NCI-H1092 treated with DMSO at 0.1 percent for 48 hours (cell line): ENCODE measurements at regions not wholly inside any gene's neighbourhood (a gene's known extent, or its start where the extent isn't known, plus 50 kb on each side); places are given as distances from the start of the nearest gene placed in this dataset.
"Not testable (repeated sequence)": the region's sequence is repeated elsewhere in the genome, so short reads cannot be mapped to it uniquely, and the experiment has no call there.

ENCODE experiments used
- DNase-seq: peaks from one replicate; lab custom pipeline; 2025; lab: John Stamatoyannopoulos, UW

DNA sequence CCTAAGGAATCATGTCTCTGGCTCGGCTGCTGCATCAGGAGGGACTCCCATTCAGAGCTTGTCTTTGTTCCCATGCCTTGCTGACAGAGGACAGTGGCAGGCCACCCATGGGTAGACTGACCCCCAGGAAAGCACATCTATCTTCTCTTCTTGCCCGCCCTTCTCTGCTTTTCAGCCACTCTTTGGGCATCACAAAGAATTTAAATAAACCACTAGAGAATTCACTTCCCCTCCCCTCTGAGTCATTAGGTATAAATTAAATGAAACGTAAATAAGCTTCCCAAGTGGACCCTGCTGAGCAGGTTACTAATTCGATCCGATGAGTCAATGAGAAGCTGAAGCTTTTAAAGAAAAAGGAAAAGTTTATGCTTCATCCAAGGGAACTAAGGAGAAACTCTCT is 97.0 kb downstream of the DRD1 start:
- no peak for DNase-seq

DNA sequence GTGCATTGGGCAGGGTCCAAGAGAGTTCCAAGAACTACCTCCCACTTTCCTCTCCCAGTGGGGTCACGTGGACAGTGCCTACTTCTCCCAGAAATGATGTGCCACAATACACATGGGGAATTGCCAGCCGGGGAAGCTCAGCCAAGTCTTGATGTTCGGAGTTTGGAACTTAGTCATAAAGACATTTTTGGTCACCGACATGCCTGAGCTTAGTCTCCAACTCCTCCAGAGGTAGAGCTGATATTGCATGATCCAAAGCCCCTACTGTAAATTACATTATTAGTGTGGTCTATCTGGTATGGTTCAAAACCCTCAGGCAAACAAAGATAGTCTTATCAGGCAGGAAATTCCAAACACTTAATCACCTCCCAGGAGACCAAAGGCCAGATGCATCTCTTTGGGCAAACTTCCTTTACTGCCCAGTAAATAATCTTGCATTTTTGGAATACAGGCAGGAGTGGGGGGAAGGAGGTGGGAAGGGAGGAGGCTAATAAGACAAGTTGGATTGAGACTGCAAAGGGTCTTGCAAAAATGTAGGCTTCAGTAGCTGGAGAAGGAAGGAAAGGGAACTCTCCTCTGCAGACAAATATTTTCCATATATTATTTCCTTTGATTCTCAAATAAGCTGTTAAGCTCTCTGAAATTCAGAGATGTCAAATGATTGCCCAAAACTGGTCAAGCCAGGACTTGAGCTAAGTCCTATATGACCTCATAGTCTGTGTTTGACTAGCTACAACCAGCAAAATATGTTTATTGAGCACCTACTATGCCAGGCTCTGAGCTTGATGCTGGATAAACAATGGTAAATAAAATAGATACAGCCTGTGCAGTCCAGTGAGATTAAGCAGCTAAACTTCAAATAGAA is 99.4 kb downstream of the DRD1 start:
- DNase-seq: no peak

DNA sequence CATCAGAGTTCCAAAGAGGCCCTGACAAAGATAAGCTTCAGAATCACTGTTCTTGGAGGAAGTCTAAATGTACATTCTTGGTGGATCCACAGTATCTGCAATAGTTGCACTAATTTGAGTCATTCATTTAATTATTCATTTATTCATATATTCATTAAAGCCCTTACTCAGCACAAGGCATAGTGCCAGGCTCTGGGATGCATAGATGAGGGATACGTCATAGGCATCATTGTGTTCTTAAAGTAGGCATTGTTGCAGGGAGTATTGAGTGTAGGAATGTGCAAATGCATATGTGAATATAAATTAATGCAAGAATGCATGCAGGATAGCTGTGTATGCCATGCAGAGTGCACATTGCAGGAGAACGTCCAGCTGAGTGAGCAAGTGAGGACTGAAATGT is 100.7 kb downstream of the DRD1 start:
- no peak for DNase-seq

GRCh38 chr5:175340180-175340579 is 103.8 kb downstream of the DRD1 start:
- DNase-seq: no peak

DNA sequence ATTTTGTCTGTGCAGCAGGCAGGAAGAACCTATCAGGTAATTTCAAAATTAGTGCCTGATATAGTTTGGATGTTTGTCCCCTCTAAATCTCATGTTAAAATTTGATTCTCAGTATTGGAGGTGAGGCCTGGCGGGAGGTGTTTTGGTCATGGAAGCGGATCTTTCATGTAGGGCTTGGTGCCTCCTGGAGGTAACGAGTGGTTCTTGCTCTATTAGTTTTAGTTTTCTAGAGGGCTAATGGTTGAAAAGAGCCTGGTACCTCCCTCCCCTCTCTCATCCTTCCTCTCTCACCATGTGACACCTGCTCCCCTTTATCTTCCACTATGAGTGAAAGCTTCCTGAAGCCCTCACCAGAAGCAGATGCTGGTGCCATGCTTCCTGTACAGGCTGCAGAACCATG is 106.3 kb downstream of the DRD1 start:
- DNase-seq: no peak

GRCh38 chr5:175336781-175337180 is 107.2 kb downstream of the DRD1 start:
- peak; percentile 28 for DNase-seq

DNA sequence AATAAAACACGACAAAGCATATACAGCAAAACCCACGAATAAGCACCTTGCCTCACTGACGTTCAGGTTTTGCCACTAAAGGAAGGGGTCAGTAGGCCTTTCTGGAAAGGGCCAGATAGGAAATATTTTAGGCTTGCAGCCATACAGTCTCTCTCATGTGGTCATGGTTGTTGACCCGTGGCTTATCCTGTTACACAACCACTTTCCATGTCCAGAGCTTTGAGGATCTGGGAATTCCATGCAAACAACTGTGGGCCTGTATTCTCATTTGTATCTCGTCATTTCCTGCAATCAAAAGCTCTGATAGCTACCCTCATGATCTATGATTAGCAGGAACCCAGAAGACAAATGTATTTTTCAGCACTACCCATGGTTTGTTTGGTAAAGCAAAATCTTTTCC is 108.3 kb downstream of the DRD1 start:
- DNase-seq: no peak

- not testable (repeated sequence) for DNase-seq
These were observed 112.6 kb downstream of the DRD1 start for GRCh38 chr5:175331173-175332036.

GRCh38 chr5:175329976-175330375 is 114.0 kb downstream of the DRD1 start:
- DNase-seq: no peak

- DNase-seq: no peak
These were observed 115.3 kb downstream of the DRD1 start for GRCh38 chr5:175328687-175329086.

- DNase-seq: no peak
These were observed 115.8 kb downstream of the DRD1 start for GRCh38 chr5:175328176-175328575.

- DNase-seq: no peak
These were observed 118.3 kb downstream of the DRD1 start for GRCh38 chr5:175325681-175326080.

DNA sequence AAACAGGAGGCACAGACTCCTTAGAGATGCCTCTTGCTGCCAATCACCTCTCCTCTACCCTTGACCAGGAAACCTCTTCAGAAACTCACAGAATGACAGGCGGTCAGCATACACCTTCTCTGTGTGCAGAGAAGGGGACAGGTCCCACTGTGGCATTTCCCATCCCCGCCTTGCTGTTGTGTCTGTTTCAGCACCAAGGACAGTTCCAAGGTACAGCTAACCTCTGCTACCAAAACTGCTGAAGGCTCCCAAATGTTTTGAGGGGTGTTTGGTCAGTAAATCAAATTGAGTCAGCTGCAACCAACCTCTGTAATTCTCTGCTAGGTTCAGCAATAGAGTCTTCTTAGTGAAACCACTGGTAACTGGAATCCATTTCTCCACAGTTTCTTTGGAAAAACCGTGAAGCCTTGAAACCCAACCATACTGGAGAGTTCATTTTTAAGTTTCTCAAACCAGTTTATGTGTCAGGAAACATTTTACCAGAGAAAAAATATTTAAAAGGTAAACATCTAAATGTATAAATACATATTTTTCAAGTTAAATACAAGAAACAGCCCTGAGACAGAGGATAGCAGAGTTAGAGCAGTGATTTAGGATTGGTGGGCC is 122.0 kb downstream of the DRD1 start:
- DNase-seq: no peak

- no peak for DNase-seq
These were observed 124.8 kb downstream of the DRD1 start for GRCh38 chr5:175319199-175319598.

DNA sequence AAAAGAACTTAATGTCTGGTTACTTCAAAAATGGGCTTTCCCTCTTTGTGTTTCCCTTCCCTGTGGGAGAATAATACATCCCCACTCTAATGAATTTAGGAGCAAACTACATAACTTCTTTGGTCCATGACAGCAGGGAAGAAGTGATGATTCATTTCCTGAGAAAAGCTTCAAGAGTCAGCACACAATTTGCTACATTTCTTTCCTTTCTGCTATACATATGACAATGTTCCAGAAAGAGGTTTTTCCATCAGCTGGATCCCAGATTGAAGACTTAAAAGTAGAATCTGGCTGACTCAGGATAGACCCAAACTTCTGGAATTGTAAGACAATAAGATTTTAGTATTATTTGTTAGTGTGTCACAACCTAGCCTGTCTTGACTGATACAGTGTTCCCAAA is 126.1 kb downstream of the DRD1 start:
- no peak for DNase-seq

GRCh38 chr5:175309218-175309810 is 134.7 kb downstream of the DRD1 start:
- no peak for DNase-seq

DNA sequence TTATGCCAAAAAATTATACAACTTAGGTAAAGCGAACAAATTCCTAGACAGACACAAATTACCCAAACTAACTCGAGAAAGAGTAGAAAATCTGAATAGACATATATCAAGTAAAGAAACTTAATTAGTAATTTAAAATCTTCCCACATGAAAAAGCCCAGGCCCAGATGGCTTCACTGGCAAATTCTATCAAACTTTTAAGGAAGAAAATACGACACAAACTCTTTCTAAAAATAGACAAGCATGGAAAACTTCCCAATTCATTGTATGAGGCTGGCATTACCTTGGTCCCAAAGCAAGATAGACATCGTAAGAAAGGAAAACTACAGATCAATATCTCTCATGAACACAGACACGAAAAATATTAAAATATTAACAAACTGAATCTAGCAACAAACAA is 135.3 kb downstream of the DRD1 start:
- DNase-seq: no peak

DNA sequence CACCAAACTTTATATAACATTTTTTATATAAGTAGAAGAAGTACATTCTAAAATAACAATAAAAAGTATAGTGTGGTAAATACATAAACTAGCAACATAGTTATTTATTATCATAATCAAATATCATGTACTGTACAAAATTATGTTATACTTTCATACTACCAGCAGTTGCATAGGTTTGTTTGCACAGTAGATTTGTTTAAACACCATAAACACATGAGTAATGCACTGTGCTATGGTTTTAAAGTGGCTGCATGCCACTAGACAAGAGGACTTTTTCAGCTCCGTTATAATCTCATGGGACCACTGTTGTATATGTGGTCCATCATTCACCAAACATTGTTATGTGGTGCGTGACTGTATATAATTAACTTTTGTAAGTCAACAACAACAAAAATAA is 137.6 kb downstream of the DRD1 start:
- DNase-seq: no peak

DNA sequence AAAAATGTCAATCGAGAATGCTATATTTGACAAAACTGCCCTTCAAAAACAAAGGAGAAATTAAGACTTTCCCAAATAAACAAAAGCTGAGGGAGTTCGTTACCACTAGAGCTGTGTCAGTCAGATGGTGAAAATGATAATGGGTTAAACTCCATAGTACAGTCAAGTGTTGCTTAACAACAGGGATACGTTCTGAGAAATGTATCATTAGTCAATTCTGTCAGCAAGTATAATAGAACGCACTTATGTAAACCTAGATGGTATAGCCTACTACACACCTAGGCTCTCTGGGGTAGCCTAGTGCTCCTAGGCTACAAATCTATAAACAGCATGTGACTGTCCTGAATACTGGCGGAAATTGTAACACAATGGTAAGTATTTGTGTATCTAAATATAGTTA is 138.7 kb downstream of the DRD1 start:
- DNase-seq: no peak

DNA sequence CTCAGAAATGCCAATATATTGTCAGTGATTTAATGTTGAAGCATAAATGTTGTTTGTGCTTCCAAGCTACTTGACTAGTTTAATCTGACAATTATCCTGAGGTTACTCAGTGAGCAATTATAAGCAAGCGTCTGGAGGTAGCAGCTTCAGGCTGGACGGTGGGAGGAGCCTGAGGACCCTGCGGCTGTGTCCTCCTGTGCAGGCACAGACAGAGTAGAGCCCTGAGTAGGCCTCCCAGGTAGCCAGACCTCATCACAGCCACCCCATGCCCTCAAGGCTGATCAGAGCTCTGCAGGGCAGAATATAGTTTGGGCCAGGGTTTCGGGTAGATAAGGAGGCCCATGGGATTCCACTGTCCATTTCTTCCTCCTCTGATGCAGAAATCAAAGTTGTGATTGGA is 153.6 kb downstream of the DRD1 start:
- DNase-seq: no peak

DNA sequence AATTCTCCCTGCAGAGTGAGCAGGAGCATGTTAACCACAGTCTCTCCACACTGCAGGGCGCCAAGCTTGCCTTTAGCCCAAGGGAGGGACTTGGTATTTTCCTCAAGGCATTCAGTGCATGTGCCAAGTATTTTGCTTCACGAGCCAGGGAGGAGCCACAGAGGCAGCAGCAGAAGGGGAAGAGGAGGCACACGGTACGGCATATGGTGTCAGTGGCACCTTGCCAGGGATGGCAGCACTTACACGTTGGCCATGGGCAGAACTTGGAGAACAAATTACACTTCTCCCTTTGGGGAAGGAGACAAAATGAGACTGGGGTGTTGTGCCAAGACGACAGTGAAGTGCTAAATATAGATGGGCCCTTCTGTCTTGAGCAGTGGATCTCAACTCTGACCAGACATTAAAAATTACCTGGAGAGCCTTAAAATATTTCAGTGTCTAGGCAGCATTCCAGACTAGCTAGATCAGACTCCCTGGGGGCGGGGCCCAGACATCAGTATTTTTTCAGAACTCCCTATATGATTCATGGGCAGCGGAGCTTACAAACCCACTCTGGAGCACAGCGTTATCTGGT is 155.8 kb downstream of the DRD1 start:
- DNase-seq: peak; percentile 5

- DNase-seq: no peak
These were observed 157.0 kb downstream of the DRD1 start for GRCh38 chr5:175286981-175287380.
